Thymus (tissue), 11 donors: ENCODE measurements at regions not wholly inside any gene's neighbourhood (a gene's known extent, or its start where the extent isn't known, plus 50 kb on each side); places are given as distances from the start of the nearest gene placed in this dataset.

Source experiments
- DNase-seq, 9 donors: peaks; one replicate each; pipeline ENCODE4 v3.0.0-alpha.2; 2013; ENCODE audit warnings: low spot score in 9 of 9, low read depth in 6 of 9, missing footprints in 1 of 9
- H3K27ac ChIP-seq, 2 donors: one replicate each; pipeline ENCODE4 v1.5.1; 2013; ENCODE audit warnings: control low read depth in 1 of 2, low read depth in 1 of 2, low read length in 1 of 2, mild to moderate bottlenecking in 1 of 2, moderate library complexity in 1 of 2
- H3K27me3 ChIP-seq, 2 donors: one replicate each; pipeline ENCODE4 v1.5.1; 2013; ENCODE audit warnings: low read length in 1 of 2; ENCODE audit not compliant: control insufficient read depth in 2 of 2, insufficient read depth in 1 of 2
- H3K36me3 ChIP-seq, 2 donors: one replicate each; pipeline ENCODE4 v1.5.1; 2013; ENCODE audit warnings: low read length in 1 of 2, mild to moderate bottlenecking in 1 of 2, moderate library complexity in 1 of 2; ENCODE audit not compliant: control insufficient read depth in 2 of 2, insufficient read depth in 2 of 2
- H3K4me1 ChIP-seq, 2 donors: one replicate each; pipeline ENCODE4 v1.5.1; 2013; ENCODE audit warnings: low read length in 2 of 2; ENCODE audit not compliant: control insufficient read depth in 2 of 2, insufficient read depth in 2 of 2
- H3K4me3 ChIP-seq, 2 donors: one replicate each; pipeline ENCODE4 v1.5.1; 2013; ENCODE audit warnings: low read length in 2 of 2, control low read depth in 1 of 2, mild to moderate bottlenecking in 1 of 2
- H3K9me3 ChIP-seq, 2 donors: one replicate each; pipeline ENCODE4 v1.5.1; 2013; ENCODE audit warnings: low read length in 1 of 2, mild to moderate bottlenecking in 1 of 2; ENCODE audit not compliant: control insufficient read depth in 2 of 2, insufficient read depth in 1 of 2
- WGBS: extraction: QIAGEN DNeasy Blood & Tissue Kit; methylation state at CpG from one replicate; pipeline ENCODE4 v1.1.7; 2013; 5-methylcytosine and 5-hydroxymethylcytosine counted together
- donor health status: healthy.

GRCh38 chr14:31994391-31995033 is 82.6 kb upstream of the ARHGAP5 start:
- Histone ChIP-seq H3K27me3 (no peaks in the 10 kb centered on the region), H3K27ac (no peak overlapping the region)
- 72% methylated on average over 3 of the region's 3 CpGs for WGBS

GRCh38 chr14:32003585-32003984 is 73.5 kb upstream of the ARHGAP5 start:
- H3K27me3 ChIP-seq = no peaks in the 10 kb centered on the region
- 97% methylated on average over 5 of the region's 5 CpGs for whole genome bisulfite sequencing
- no peak overlapping the region for H3K4me3 ChIP-seq
- DNase-seq = no peak
- H3K9me3 ChIP-seq = no peaks in the 10 kb centered on the region
- no peaks in the 10 kb centered on the region for H3K36me3 ChIP-seq
- no peak overlapping the region for H3K27ac ChIP-seq
- no peaks in the 10 kb centered on the region for H3K4me1 ChIP-seq

More at GRCh38 chr14:31994391-31995033, 82.6 kb upstream of the ARHGAP5 start:
- no peak overlapping the region for H3K4me3 ChIP-seq
- H3K36me3 ChIP-seq = no peaks in the 10 kb centered on the region
- no peaks in the 10 kb centered on the region for H3K9me3 ChIP-seq
- DNase-seq = no peak
- H3K4me1 ChIP-seq = no peaks in the 10 kb centered on the region

GRCh38 chr14:32004300-32004699 is 72.8 kb upstream of the ARHGAP5 start:
- WGBS = 92% methylated on average over 4 of the region's 4 CpGs
- Histone ChIP-seq H3K4me1 (no peaks in the 10 kb centered on the region), H3K9me3 (no peaks in the 10 kb centered on the region), H3K27me3 (no peaks in the 10 kb centered on the region), H3K27ac (no peak overlapping the region), H3K4me3 (no peak overlapping the region), H3K36me3 (no peaks in the 10 kb centered on the region)
- DNase-seq = no peak

GRCh38 chr14:32005628-32006027 is 71.5 kb upstream of the ARHGAP5 start:
- Histone ChIP-seq H3K4me3 (no peak overlapping the region), H3K9me3 (no peaks in the 10 kb centered on the region), H3K36me3 (no peaks in the 10 kb centered on the region), H3K27ac (no peak overlapping the region), H3K4me1 (no peaks in the 10 kb centered on the region), H3K27me3 (no peaks in the 10 kb centered on the region)
- no peak for DNase-seq
- WGBS = over 99% methylated on average over 5 of the region's 5 CpGs

- H3K4me1 ChIP-seq = no peaks in the 10 kb centered on the region
- WGBS = 84% methylated on average over 14 of the region's 14 CpGs
- H3K4me3 ChIP-seq = no peak overlapping the region
- H3K36me3 ChIP-seq = no peaks in the 10 kb centered on the region
- no peak for DNase-seq
- H3K9me3 ChIP-seq = no peaks in the 10 kb centered on the region
- H3K27ac ChIP-seq = no peak overlapping the region
- no peaks in the 10 kb centered on the region for H3K27me3 ChIP-seq
Measured at GRCh38 chr14:32006263-32007110, 70.6 kb upstream of the ARHGAP5 start.

- Histone ChIP-seq H3K27ac (no peak overlapping the region), H3K27me3 (no peaks in the 10 kb centered on the region), H3K4me3 (no peak overlapping the region), H3K9me3 (no peaks in the 10 kb centered on the region), H3K4me1 (no peaks in the 10 kb centered on the region), H3K36me3 (no peaks in the 10 kb centered on the region)
- WGBS = 75% methylated on average over 2 of the region's 2 CpGs
- DNase-seq = no peak
Measured at GRCh38 chr14:32007755-32008362, 69.2 kb upstream of the ARHGAP5 start.

- Histone ChIP-seq H3K9me3 (no peaks in the 10 kb centered on the region), H3K27me3 (no peaks in the 10 kb centered on the region), H3K4me3 (no peak overlapping the region), H3K27ac (no peak overlapping the region), H3K4me1 (no peaks in the 10 kb centered on the region), H3K36me3 (no peaks in the 10 kb centered on the region)
- WGBS = 94% methylated on average over 1 of the region's 1 CpG
- DNase-seq = no peak
Measured at GRCh38 chr14:32008602-32009193, 68.4 kb upstream of the ARHGAP5 start.

- no peak overlapping the region for H3K27ac ChIP-seq
- no peak for DNase-seq
- H3K27me3 ChIP-seq = no peaks in the 10 kb centered on the region
- no peaks in the 10 kb centered on the region for H3K36me3 ChIP-seq
- H3K4me1 ChIP-seq = no peaks in the 10 kb centered on the region
- no peaks in the 10 kb centered on the region for H3K9me3 ChIP-seq
- WGBS = 92% methylated on average over 5 of the region's 5 CpGs
- no peak overlapping the region for H3K4me3 ChIP-seq
Measured at GRCh38 chr14:32009221-32009975, 67.7 kb upstream of the ARHGAP5 start.
